Activated T-helper 1 cell treated with anti-CD3 and anti-CD28 coated beads, Interleukin-12 subunit alpha, Interleukin-12 subunit beta, Interleukin-2, Interleukin-4 antibody, amounts not matched to agents 30 ng/mL and 10 ng/mL and 1 ng/mL, durations not matched to agents 14 hours and 24 hours and 36 hours (primary cell): ENCODE measurements at regions not wholly inside any gene's neighbourhood (a gene's known extent, or its start where the extent isn't known, plus 50 kb on each side); places are given as distances from the start of the nearest gene placed in this dataset.

Source experiments
- DNase-seq: peaks from one replicate; pipeline ENCODE4 v3.0.0; 2021; ENCODE audit warnings: low spot score
- H3K27ac Mint-ChIP-seq: one replicate; pipeline ENCODE4 v1.8.0; 2021; ENCODE audit warnings: mild to moderate bottlenecking, mixed read lengths
- H3K27me3 Mint-ChIP-seq: one replicate; pipeline ENCODE4 v1.8.0; 2022; ENCODE audit warnings: mild to moderate bottlenecking, moderate library complexity, mixed read lengths; ENCODE audit not compliant: insufficient read depth
- H3K36me3 Mint-ChIP-seq: one replicate; pipeline ENCODE4 v1.8.0; 2021; ENCODE audit warnings: low read depth, mixed read lengths
- H3K4me1 Mint-ChIP-seq: one replicate; pipeline ENCODE4 v1.8.0; 2021; ENCODE audit warnings: low read depth, mixed read lengths
- H3K4me3 Mint-ChIP-seq: one replicate; pipeline ENCODE4 v1.8.0; 2021; ENCODE audit warnings: mild to moderate bottlenecking, moderate library complexity, mixed read lengths
- H3K9me3 Mint-ChIP-seq: one replicate; pipeline ENCODE4 v1.8.0; 2021; ENCODE audit warnings: mixed read lengths
- intact Hi-C: fragments of 100-400 bp; cut with micrococcal nuclease; formaldehyde crosslinking; loops from one replicate; pipeline ENCODE4 v1.15.1; 2024

- no peaks in the 10 kb centered on the region for H3K9me3 Mint-ChIP-seq
- intact Hi-C loops = no loop called here
- H3K4me1 Mint-ChIP-seq = peaks cover 6% of the 10 kb centered on the region
- no peak overlapping the region for H3K27ac Mint-ChIP-seq
- DNase-seq = no peak
- no peaks in the 10 kb centered on the region for H3K36me3 Mint-ChIP-seq
- H3K4me3 Mint-ChIP-seq = no peak overlapping the region
- peaks cover 42% of the 10 kb centered on the region for H3K27me3 Mint-ChIP-seq
These were observed 108.7 kb upstream of the E2F8 start for GRCh38 chr11:19349340-19350025.

GRCh38 chr11:19347911-19348310, 107.2 kb upstream of the E2F8 start:
- H3K4me3 Mint-ChIP-seq = no peak overlapping the region
- H3K4me1 Mint-ChIP-seq = peaks cover 6% of the 10 kb centered on the region
- intact Hi-C loops = no loop called here
- H3K27ac Mint-ChIP-seq = no peak overlapping the region
- DNase-seq = no peak
- no peaks in the 10 kb centered on the region for H3K36me3 Mint-ChIP-seq
- no peaks in the 10 kb centered on the region for H3K9me3 Mint-ChIP-seq
- H3K27me3 Mint-ChIP-seq = peaks cover 55% of the 10 kb centered on the region

- Mint-ChIP-seq H3K27me3 (peaks cover 59% of the 10 kb centered on the region), H3K27ac (no peak overlapping the region), H3K4me1 (peaks cover 6% of the 10 kb centered on the region), H3K4me3 (no peak overlapping the region), H3K36me3 (no peaks in the 10 kb centered on the region), H3K9me3 (no peaks in the 10 kb centered on the region)
- intact Hi-C loops = no loop called here
- DNase-seq = no peak
These were observed 105.3 kb upstream of the E2F8 start for GRCh38 chr11:19345848-19346681.

- Mint-ChIP-seq H3K27ac (no peak overlapping the region), H3K9me3 (no peaks in the 10 kb centered on the region), H3K36me3 (no peaks in the 10 kb centered on the region), H3K4me1 (peaks cover 6% of the 10 kb centered on the region), H3K4me3 (no peak overlapping the region), H3K27me3 (peaks cover 59% of the 10 kb centered on the region)
- no peak for DNase-seq
- intact Hi-C loops = no loop called here
These were observed 104.7 kb upstream of the E2F8 start for GRCh38 chr11:19345519-19345847.

- Mint-ChIP-seq H3K4me1 (peaks cover 6% of the 10 kb centered on the region), H3K36me3 (no peaks in the 10 kb centered on the region), H3K4me3 (no peak overlapping the region), H3K9me3 (no peaks in the 10 kb centered on the region), H3K27me3 (peaks cover 63% of the 10 kb centered on the region), H3K27ac (no peak overlapping the region)
- intact Hi-C loops = no loop called here
- DNase-seq = no peak
These were observed 104.1 kb upstream of the E2F8 start for GRCh38 chr11:19344661-19345518.

- Mint-ChIP-seq H3K4me3 (no peak overlapping the region), H3K9me3 (no peaks in the 10 kb centered on the region), H3K27me3 (peaks cover 51% of the 10 kb centered on the region), H3K4me1 (peaks cover 6% of the 10 kb centered on the region), H3K36me3 (no peaks in the 10 kb centered on the region), H3K27ac (no peak overlapping the region)
- no peak for DNase-seq
- intact Hi-C loops = no loop called here
These were observed 101.3 kb upstream of the E2F8 start for GRCh38 chr11:19342036-19342435.

GRCh38 chr11:19338375-19338774, 97.6 kb upstream of the E2F8 start:
- Mint-ChIP-seq H3K27me3 (peaks cover 23% of the 10 kb centered on the region), H3K27ac (no peak overlapping the region), H3K36me3 (no peaks in the 10 kb centered on the region), H3K9me3 (no peaks in the 10 kb centered on the region), H3K4me1 (no peaks in the 10 kb centered on the region), H3K4me3 (no peak overlapping the region)
- intact Hi-C loops = no loop called here
- no peak for DNase-seq

- Mint-ChIP-seq H3K27ac (no peak overlapping the region), H3K4me3 (no peak overlapping the region), H3K4me1 (no peaks in the 10 kb centered on the region), H3K27me3 (peaks cover 19% of the 10 kb centered on the region), H3K9me3 (no peaks in the 10 kb centered on the region), H3K36me3 (no peaks in the 10 kb centered on the region)
- intact Hi-C loops = no loop called here
- DNase-seq = no peak
These were observed 97.0 kb upstream of the E2F8 start for GRCh38 chr11:19337779-19338178.

- intact Hi-C loops = no loop called here
These were observed 95.6 kb upstream of the E2F8 start for GRCh38 chr11:19336331-19336730.

GRCh38 chr11:19332476-19332875, 91.7 kb upstream of the E2F8 start:
- H3K27ac Mint-ChIP-seq = no peak overlapping the region
- peaks cover 5% of the 10 kb centered on the region for H3K27me3 Mint-ChIP-seq
- no peak for DNase-seq
- no peaks in the 10 kb centered on the region for H3K36me3 Mint-ChIP-seq
- intact Hi-C loops = no loop called here
- no peaks in the 10 kb centered on the region for H3K4me1 Mint-ChIP-seq
- no peak overlapping the region for H3K4me3 Mint-ChIP-seq
- H3K9me3 Mint-ChIP-seq = no peaks in the 10 kb centered on the region

More at GRCh38 chr11:19336331-19336730, 95.6 kb upstream of the E2F8 start:
- no peak overlapping the region for H3K4me3 Mint-ChIP-seq
- no peaks in the 10 kb centered on the region for H3K9me3 Mint-ChIP-seq
- DNase-seq = no peak
- no peaks in the 10 kb centered on the region for H3K36me3 Mint-ChIP-seq
- H3K27me3 Mint-ChIP-seq = peaks cover 15% of the 10 kb centered on the region
- no peaks in the 10 kb centered on the region for H3K4me1 Mint-ChIP-seq
- no peak overlapping the region for H3K27ac Mint-ChIP-seq

GRCh38 chr11:19330416-19330815, 89.7 kb upstream of the E2F8 start:
- Mint-ChIP-seq H3K36me3 (no peaks in the 10 kb centered on the region), H3K27me3 (peaks cover 7% of the 10 kb centered on the region), H3K4me3 (no peak overlapping the region), H3K4me1 (no peaks in the 10 kb centered on the region), H3K9me3 (no peaks in the 10 kb centered on the region), H3K27ac (no peak overlapping the region)
- intact Hi-C loops = no loop called here
- DNase-seq = no peak

GRCh38 chr11:19329970-19330369, 89.2 kb upstream of the E2F8 start:
- H3K4me3 Mint-ChIP-seq = no peak overlapping the region
- H3K27ac Mint-ChIP-seq = no peak overlapping the region
- intact Hi-C loops = no loop called here
- DNase-seq = no peak
- H3K36me3 Mint-ChIP-seq = no peaks in the 10 kb centered on the region
- no peaks in the 10 kb centered on the region for H3K9me3 Mint-ChIP-seq
- H3K4me1 Mint-ChIP-seq = no peaks in the 10 kb centered on the region
- H3K27me3 Mint-ChIP-seq = peaks cover 7% of the 10 kb centered on the region
